ENCODE measurements at regions not wholly inside any gene's neighbourhood (a gene's known extent, or its start where the extent isn't known, plus 50 kb on each side); places are given as distances from the start of the nearest gene placed in this dataset.

- H3K4me3 ChIP-seq (replicated peaks; ENCODE audit: low read depth, low read length) = no peak overlapping the region
- DNase-seq (ENCODE audit: extremely low read depth, low read depth) = peak; percentile 73
- TF ChIP-seq CTCF (IDR thresholded peaks at IDR 0.05; ENCODE audit: low read depth, low read length, missing control alignments) = no peak
These were observed 545.0 kb downstream of the ZPLD1 start for GRCh38 chr3:102979682-102980354.

- no peak for DNase-seq (ENCODE audit: extremely low read depth, low read depth)
- no peak for TF ChIP-seq CTCF (IDR thresholded peaks at IDR 0.05; ENCODE audit: low read depth, low read length, missing control alignments)
These were observed 545.5 kb downstream of the ZPLD1 start for GRCh38 chr3:102980355-102980696.

GRCh38 chr3:103002425-103003176 is 567.8 kb downstream of the ZPLD1 start:
- TF ChIP-seq CTCF (IDR thresholded peaks at IDR 0.05; ENCODE audit: low read depth, low read length, missing control alignments) = no peak
- H3K4me3 ChIP-seq (replicated peaks; ENCODE audit: low read depth, low read length) = no peak overlapping the region
- no peak for DNase-seq (ENCODE audit: extremely low read depth, low read depth)

More at GRCh38 chr3:102980355-102980696, 545.5 kb downstream of the ZPLD1 start:
- no peak overlapping the region for H3K4me3 ChIP-seq (replicated peaks; ENCODE audit: low read depth, low read length)

GRCh38 chr3:103006526-103007183 is 571.8 kb downstream of the ZPLD1 start:
- H3K4me3 ChIP-seq (replicated peaks; ENCODE audit: low read depth, low read length) = no peak overlapping the region
- DNase-seq (ENCODE audit: extremely low read depth, low read depth) = no peak
- no peak for TF ChIP-seq CTCF (IDR thresholded peaks at IDR 0.05; ENCODE audit: low read depth, low read length, missing control alignments)

GRCh38 chr3:103009609-103010008 is 574.8 kb downstream of the ZPLD1 start:
- TF ChIP-seq CTCF (IDR thresholded peaks at IDR 0.05; ENCODE audit: low read depth, low read length, missing control alignments) = no peak
- no peak overlapping the region for H3K4me3 ChIP-seq (replicated peaks; ENCODE audit: low read depth, low read length)
- no peak for DNase-seq (ENCODE audit: extremely low read depth, low read depth)

GRCh38 chr3:103025880-103026279 is 591.1 kb downstream of the ZPLD1 start:
- H3K4me3 ChIP-seq (replicated peaks; ENCODE audit: low read depth, low read length) = no peak overlapping the region
- no peak for DNase-seq (ENCODE audit: extremely low read depth, low read depth)
- no peak for TF ChIP-seq CTCF (IDR thresholded peaks at IDR 0.05; ENCODE audit: low read depth, low read length, missing control alignments)

All from HFF-Myc (cell line).